ENCODE measurements at regions not wholly inside any gene's neighbourhood (a gene's known extent, or its start where the extent isn't known, plus 50 kb on each side); places are given as distances from the start of the nearest gene placed in this dataset.

DNA sequence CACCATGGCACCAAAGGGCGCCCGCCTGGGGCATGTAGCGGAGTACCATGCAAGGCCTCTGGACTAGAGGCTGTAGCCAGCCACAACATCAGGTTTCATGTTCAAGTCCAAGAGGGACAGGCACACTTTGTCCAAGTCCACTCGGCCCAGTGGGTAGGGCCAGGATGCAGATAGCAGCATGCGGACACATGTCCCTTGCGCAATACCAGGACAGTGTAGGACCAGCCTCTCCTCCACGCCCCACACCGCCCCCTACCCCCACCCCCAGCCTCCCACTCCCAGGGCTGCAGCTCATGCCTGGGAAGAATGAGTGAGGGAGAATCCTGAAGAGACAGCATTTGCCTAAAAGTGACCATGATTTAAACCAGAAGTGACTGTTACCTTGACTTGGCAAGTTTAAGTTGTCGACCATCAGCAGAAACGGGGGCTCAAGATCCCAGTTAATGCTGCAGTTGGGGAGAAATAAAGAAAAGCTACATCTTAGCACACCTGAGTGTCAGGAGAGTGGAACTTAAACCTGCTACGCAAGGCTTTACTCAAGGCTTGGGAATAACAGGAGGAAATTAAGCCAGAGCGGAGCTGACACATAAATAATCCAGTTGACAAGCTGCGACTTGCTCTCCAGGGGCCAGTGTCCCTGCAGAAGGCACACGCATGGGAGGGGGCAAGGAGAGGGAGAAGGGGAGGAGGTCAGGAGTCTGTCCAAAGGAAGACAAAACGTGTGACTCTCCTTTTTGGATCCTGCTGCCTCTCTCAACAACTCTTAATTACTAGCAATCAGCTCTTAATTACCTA, 221.7 kb downstream of the BCOR start:
- no peak for DNase-seq

GRCh38 chrX:39877905-39878304, 219.9 kb downstream of the BCOR start:
- peak; percentile 68 for DNase-seq

GRCh38 chrX:39883666-39884065, 214.1 kb downstream of the BCOR start:
- no peak for DNase-seq

GRCh38 chrX:39886282-39886681, 211.5 kb downstream of the BCOR start:
- no peak for DNase-seq

- no peak for DNase-seq
Observed at GRCh38 chrX:39888730-39889129, 209.0 kb downstream of the BCOR start.

DNA sequence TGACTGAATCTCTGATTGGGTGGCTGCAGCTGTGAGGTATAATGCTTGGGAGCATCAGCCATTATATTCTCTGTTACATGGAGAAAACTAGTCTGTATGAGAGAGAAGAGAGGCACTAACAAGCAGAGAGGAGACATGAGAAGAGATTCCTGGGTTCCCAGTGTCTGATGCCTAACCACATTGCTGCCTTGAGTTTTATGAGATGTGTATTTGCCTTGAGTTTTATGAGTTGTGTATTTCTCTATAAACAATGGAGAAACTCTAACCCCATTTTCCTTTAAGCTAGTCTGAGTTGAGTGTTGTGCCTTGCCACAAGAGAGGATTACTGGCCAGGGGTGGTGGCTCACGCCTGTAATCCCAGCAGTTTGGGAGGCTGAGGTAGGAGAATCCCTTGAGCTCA, 208.1 kb downstream of the BCOR start:
- DNase-seq: no peak

- no peak for DNase-seq
Observed at GRCh38 chrX:39890807-39891206, 207.0 kb downstream of the BCOR start.

GRCh38 chrX:39891781-39892180, 206.0 kb downstream of the BCOR start:
- DNase-seq: no peak

GRCh38 chrX:39893417-39894338, 204.1 kb downstream of the BCOR start:
- no peak for DNase-seq

GRCh38 chrX:39894683-39895082, 203.1 kb downstream of the BCOR start:
- DNase-seq: no peak

DNA sequence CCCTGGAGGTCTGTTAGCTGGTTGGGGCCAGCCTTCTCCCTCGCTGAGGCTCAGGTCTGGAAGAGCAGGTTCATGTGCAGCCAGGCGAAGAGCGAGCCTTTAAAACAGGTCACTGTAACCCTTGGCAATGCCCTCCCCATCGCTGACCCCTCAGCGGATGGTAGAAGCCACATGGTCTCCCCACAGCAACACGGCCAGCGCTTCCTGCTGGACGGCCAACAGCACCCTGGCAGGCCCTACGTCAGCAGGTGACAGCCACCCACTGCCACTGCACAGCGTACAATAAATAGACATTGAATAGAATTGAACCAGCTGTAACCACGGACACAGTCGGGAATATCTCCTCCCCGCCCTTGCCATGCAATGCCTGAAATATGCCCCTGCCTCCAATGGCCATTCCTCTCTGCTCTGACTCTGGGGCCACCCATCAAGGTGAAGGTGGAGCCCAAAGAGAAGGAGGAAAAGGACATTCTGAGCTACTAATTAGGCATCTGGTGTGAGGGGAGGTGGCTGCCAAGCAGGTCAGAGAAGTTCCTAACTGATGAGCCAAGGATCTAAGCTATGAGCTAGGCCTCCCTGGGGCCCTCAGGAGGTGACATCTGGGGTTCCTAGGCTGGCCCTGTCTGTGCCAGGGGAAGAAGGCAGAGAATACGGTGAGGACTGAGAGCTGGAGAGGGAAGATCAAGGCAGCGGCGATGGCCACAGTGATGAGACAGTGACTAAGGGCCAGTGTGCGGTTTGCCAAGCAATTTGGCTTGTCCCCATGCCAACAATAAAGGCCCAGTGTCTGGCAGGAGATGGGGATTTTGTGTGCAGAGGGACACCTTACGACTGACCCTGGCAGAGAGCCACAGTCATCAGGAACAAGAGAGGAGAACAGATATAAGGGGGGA, 202.3 kb downstream of the BCOR start:
- no peak for DNase-seq

GRCh38 chrX:39896951-39897740, 200.6 kb downstream of the BCOR start:
- DNase-seq: peak; percentile 64

DNA sequence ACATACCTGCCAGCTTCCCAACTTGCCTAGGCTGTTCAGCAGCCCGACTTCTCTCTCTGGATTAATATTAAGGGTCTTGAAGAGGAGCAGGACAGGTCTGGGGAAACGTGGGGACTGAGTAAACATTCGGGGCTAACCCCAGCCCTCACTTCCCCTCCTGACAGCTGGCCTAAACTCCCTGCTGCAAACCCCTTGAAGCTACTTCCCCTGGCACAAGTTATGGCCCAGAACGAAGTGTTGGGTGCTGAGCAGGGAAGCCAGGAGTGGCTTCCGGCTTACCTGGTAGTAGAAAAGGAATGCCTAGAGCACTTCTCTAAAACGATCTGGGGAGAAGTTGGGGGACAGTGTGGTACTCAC, 200.0 kb downstream of the BCOR start:
- no peak for DNase-seq

- DNase-seq: no peak
Observed at GRCh38 chrX:39898147-39898546, 199.6 kb downstream of the BCOR start.

DNA sequence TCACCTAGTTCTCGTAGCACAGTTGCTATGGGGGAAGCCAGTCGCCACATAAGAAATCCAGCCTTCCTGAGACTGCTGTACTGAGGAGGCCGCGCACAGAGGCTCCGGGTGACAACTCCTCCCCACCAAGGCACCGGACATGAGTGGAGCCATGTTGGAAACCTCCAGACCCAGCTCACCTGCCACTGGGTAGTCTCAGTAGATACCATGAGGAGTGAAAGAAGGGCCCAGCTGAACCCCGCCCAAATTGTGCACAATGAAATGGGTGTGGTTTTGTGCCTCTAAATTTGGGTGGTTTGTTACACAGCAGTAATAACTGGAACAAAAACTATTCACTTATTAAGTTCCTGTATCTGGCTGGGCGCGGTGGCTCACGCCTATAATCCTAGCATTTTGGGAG, 198.7 kb downstream of the BCOR start:
- no peak for DNase-seq

GRCh38 chrX:39899856-39900776, 197.6 kb downstream of the BCOR start:
- no peak for DNase-seq

- DNase-seq: peak; percentile 48
Observed at GRCh38 chrX:39900777-39901170, 197.0 kb downstream of the BCOR start.

- no peak for DNase-seq
Observed at GRCh38 chrX:39903343-39903742, 194.4 kb downstream of the BCOR start.

DNA sequence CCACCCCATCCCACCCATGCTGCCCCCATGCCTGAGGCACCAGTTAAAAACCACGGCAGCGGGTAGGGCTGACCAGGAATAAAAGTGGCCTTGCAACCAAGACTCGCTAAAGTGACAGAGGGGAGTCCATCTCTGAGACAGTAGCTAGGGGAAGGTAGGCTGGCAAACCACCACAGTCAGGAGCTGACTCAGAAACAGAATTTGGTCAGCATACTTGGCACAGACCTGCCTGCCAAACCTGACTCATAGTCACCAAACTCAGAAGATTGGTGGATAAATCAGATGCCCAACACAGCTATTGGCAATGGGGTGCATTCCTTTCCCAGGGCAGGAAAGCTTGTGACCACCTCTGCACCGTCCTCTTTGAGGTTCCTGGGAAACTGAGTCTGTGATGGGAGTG, 193.8 kb downstream of the BCOR start:
- DNase-seq: no peak

GRCh38 chrX:39904816-39905537, 192.8 kb downstream of the BCOR start:
- DNase-seq: no peak

DNA sequence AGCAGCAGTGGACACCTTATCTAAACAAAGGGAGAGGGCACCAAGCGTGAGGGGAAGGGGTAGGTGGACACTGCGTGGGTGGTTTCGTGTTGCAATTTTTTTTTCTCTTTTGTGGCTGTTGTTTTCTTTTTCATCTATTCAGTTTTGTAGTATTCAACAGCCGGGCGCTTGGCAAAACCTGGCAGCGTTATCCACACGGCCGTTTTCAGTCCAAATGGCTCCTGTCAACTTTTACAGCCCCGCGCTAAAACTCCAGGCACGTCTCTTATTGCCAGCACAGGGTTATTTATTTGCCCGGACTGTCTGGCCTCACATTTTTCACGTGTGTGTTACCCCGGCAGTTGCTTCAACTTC, 192.2 kb downstream of the BCOR start:
- DNase-seq: no peak
